NCI-H2227 (cell line): ENCODE measurements at regions not wholly inside any gene's neighbourhood (a gene's known extent, or its start where the extent isn't known, plus 50 kb on each side); places are given as distances from the start of the nearest gene placed in this dataset.
A peak's percentile ranks its signal among the peaks of the same experiment; 100 is the strongest.
"Not testable (repeated sequence)": the region's sequence is repeated elsewhere in the genome, so short reads cannot be mapped to it uniquely, and the experiment has no call there.

Source experiments
- DNase-seq: peaks from one replicate; lab custom pipeline; 2025; ENCODE audit not compliant: unreplicated experiment; lab: John Stamatoyannopoulos, UW

DNA sequence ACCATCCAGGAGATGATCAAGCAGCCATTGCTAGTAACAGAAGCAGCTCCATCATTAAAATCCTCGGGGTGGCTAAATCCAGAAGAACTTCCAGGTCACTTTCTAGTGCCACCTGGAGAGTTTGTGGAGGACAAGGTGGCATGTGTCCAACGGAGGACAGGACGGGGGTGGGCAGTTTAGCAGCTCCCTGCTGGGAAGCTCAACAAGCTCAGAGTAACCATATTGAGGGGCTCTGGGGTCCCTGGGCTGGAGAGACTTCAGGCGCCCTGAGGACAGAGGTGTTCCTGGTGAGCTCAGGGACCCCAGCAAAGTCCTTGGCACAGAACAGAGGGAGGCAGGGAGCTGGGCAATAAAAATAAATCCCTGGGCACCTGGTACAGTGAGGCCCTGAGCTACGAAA lies 140.0 kb upstream of the FHL2 start:
- DNase-seq, result no peak

- DNase-seq, result no peak
Observed at GRCh38 chr2:105537920-105538319, 139.1 kb upstream of the FHL2 start.

DNA sequence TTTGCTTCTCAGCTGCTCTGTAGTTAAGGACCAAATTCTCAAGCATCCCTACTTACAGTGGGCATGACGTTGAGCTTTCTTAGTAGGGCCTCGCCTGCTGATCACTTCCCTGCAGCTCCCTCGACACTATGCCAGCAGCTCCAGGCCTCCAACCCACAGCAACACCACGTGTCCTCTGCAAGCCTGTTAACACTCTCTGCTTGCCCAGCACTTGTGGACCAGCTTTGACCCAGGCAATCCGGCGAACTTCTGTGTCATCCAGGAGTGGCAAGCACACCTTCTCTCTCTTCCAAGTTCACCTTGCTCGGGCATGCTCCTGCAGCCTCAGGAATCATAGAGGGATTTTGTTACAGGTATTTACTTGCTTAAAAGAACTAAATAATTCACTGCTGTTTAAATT lies 138.6 kb upstream of the FHL2 start:
- no peak for DNase-seq

GRCh38 chr2:105536175-105536574 lies 137.3 kb upstream of the FHL2 start:
- no peak for DNase-seq

GRCh38 chr2:105529258-105529657 lies 130.4 kb upstream of the FHL2 start:
- not testable (repeated sequence) for DNase-seq

DNA sequence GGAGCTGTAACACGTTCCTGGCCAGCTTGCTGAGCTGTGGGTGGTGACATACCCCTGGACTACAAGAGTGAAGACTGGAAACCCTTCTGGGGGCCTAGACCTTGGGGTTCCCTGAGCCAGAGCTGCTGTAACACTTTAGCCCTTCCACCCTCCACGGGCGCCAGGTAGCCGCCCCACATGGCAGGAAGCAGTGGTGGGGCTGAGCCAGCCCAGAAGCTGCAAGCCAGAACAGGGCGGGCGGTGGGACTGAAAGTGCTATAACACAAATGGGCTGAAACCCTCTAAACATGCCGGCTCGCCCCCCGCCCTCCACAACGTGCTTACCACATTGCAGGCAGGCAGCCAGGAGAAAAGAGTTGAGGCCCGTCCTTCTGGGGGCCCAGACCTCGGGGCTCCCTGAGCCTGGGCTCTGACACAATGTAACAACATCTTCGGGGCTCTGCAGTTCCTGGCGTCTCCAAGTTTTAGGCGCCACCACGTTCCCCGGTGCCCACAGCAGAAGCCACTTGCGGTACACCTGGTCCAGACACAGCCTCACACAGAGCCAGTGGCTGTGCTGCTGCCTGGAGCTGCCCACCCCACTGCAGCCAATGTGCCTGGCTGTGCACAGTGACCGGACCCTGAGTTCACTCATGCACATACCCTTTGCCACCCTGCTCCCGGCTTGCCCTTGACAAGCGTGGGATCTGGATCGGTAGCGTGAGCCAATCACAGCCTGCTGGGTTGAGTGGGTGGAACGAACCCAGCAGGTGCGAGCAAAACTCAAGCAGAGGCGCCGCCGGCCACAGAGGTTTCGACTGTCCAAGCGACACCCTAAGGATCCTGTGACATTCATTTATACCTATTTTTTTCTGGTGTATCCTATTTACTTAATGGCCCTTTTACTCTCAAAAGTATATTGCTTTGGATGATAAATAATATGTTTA lies 127.4 kb upstream of the FHL2 start:
- DNase-seq, result no peak

DNA sequence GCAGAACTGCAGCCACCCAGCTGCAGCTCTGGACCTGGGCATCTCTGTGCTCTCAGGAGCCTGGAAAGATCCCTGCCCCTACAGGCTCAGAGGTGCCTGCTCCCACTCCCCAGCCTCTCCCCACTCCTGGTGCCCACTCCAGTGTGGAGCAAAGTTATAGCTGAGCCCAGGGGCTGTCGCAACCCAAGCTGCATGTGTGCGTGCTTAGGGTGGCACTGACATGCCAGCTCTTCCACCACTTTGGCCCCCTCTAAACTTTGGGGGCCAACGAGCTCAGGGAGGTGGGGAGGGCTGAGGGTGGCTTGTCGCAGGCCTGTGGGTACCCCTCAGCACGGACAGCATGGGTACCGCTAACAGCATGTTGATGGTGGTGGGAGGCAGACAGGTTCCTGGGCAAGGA lies 126.3 kb upstream of the FHL2 start:
- DNase-seq, result no peak

- DNase-seq, result no peak
Observed at GRCh38 chr2:105522645-105523044, 123.8 kb upstream of the FHL2 start.

DNA sequence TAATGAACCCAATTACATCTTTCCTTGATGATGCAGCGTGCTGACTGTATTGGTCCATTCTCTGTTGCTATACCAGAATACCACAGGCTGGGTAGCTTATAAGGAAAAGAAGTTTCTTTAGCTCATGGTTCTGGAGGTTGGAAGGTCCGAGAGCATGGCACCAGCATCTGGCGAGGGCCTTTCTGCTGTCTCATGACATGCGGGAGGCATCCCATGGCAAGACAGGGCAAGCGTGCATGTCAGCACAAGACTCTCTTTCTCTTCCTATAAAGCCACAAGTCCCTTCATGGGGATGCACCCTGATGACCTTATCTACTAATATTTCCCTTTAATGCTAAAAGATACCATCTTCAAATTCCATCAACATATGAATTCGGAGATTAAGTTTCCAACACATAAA lies 122.8 kb upstream of the FHL2 start:
- DNase-seq, result no peak

DNA sequence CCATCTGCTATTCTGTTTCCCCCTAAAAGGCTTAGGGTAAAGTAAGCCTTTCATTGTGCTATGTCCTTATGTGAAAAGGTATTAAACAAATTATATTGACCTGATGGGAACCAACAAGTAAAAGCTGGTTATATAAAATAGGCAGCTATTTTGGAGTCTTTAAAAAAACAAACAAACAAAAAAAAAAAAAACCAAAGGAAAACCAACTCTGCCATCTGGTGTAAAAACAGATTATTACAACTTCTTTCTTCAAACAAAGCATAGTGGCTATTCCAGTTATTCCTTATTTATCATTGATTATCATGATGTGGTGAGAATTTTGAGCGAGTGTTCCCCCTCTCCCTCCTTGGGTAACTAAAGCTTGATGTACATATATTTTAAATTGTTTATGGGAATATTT lies 122.3 kb upstream of the FHL2 start:
- DNase-seq, result peak; percentile 10

DNA sequence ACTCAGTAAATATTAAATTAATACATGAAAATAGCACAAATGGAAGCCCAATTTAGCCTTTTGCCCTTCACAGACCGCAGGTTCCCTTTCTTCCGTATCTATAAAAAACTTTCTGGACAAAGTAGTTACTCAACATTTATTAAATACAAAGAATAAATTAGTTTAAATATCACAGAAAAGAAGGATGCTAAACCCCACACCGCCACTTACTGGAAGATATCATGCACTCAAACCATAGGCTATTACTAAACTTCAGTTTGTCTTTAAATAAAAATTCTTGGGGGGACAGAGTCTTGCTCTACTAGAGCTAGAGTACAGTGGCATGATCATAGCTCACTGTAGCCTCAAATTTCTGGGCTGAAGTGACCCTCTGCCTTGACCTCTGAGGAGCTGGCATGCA lies 120.7 kb upstream of the FHL2 start:
- no peak for DNase-seq

DNA sequence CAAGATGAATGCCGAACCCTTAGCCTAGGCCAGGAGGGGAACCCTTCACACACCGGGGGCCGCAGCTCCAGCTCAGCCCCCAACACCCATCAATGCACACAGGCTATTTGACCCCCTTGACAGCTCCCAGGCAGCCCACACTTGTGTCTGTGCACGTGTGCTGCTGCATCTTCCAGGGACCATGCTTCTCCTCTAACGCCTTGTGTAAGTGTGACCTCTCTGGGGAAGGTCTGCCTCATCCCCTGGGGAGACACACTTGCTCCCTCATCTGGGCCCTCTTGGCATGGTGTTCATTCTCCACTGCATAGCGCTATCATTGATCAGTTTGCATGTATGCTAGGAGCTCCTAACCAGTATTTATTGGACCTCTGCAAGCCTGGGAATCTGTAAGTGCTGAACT lies 120.0 kb upstream of the FHL2 start:
- DNase-seq, result no peak

GRCh38 chr2:105517814-105518705 lies 119.2 kb upstream of the FHL2 start:
- DNase-seq, result no peak

DNA sequence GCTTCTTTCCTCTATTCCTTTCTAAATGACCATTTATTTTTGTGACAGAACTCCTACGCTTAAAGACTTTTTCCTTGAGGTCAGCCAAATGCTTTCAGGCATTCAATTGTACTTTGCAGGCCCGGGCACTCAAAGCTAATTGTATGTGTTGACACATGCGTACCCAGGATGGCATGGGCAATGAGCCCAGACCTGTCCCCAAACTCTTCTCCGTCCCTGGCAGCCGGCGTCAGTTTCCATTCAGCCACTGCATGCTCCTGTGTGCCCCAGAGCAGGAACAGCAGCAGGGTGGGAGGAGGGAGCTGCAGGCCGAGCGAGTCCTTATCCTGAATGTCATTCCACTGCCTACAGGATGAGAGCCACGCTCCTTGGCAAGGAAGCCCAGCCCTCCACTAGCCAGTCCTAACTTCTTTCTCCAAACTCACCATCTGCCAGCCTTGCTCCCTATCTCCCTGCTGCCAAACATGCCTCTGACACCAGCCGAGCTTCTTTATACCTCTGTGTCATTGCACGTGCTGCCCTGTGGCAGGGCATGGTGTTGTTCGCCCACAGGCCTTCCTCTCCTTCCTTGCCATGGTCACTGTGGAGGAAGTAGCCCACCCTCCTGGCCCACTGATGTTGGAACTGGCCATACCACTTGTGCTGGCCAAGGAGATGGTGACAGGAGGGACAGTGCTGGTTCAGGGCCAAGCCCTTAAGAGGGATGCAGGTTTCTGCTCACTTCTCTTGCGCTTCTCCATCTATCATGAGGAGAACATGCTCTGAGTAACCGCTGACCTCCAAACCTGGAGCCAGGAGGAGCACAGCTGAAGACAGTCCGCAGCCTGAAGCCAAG lies 116.9 kb upstream of the FHL2 start:
- DNase-seq, result no peak

GRCh38 chr2:105514576-105514975 lies 115.7 kb upstream of the FHL2 start:
- DNase-seq, result no peak

- no peak for DNase-seq
Observed at GRCh38 chr2:105510761-105511528, 112.1 kb upstream of the FHL2 start.

GRCh38 chr2:105509269-105510086 lies 110.6 kb upstream of the FHL2 start:
- no peak for DNase-seq

DNA sequence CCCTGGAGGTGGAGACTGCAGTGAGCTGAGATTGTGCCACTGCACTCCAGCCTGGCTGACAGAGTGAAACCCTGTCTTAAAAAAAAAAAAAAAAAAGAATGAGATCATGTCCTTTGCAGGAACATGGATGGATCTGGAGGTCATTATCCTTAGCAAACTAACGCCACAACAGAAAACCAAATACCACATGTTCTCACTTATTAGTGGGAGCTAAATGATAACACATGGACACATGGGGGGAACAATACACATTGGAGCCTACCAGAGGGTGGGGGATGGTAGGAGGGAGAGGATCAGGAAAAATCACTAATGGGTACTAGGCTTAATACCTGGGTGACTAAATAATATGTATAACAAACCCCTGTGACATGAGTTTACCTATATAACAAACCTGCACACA lies 108.0 kb upstream of the FHL2 start:
- not testable (repeated sequence) for DNase-seq

GRCh38 chr2:105504459-105504858 lies 105.6 kb upstream of the FHL2 start:
- no peak for DNase-seq
